Lung (tissue), 11 donors: ENCODE measurements at regions not wholly inside any gene's neighbourhood (a gene's known extent, or its start where the extent isn't known, plus 50 kb on each side); places are given as distances from the start of the nearest gene placed in this dataset.

Experiments used
- ATAC-seq: fragments of 200-7000 bp; cut with Tn5 transposase; one replicate; pipeline ENCODE4 v1.9.1; 2020; ENCODE audit warnings: moderate number of reproducible peaks; ENCODE audit not compliant: insufficient read depth, low FRiP score
- DNase-seq, 3 donors: peaks; one replicate each; pipeline ENCODE4 v3.0.0-alpha.2; 2013 to 2017
- H3K27ac ChIP-seq, 2 donors: one replicate each; pipeline ENCODE4 v1.5.1; 2013; ENCODE audit warnings: mild to moderate bottlenecking in 2 of 2, moderate library complexity in 2 of 2, control low read depth in 1 of 2, inconsistent platforms in 1 of 2, low read depth in 1 of 2, low read length in 1 of 2
- H3K27me3 ChIP-seq, 3 donors: one replicate each; pipeline ENCODE4 v1.5.1; 2013; ENCODE audit warnings: low read length in 2 of 3; ENCODE audit not compliant: control insufficient read depth in 3 of 3, insufficient read depth in 3 of 3
- H3K36me3 ChIP-seq, 4 donors: one replicate each; pipeline ENCODE4 v1.5.1; 2013; ENCODE audit warnings: low read length in 4 of 4, mild to moderate bottlenecking in 1 of 4, moderate library complexity in 1 of 4; ENCODE audit not compliant: control insufficient read depth in 4 of 4, insufficient read depth in 4 of 4
- H3K4me1 ChIP-seq, 5 donors: one replicate each; pipeline ENCODE4 v1.5.1; 2013; ENCODE audit warnings: low read length in 5 of 5, mild to moderate bottlenecking in 2 of 5, moderate library complexity in 1 of 5; ENCODE audit not compliant: control insufficient read depth in 5 of 5, insufficient read depth in 5 of 5
- H3K4me3 ChIP-seq: one replicate; pipeline ENCODE4 v1.5.1; 2013; ENCODE audit warnings: mild to moderate bottlenecking, control low read depth, moderate library complexity
- H3K9ac ChIP-seq, 2 donors: one replicate each; pipeline ENCODE4 v1.5.1; 2013; ENCODE audit warnings: low read length in 2 of 2, control low read depth in 1 of 2; ENCODE audit not compliant: insufficient read depth in 1 of 2
- H3K9me3 ChIP-seq, 4 donors: one replicate each; pipeline ENCODE4 v1.5.1; 2013; ENCODE audit warnings: low read length in 3 of 4, mild to moderate bottlenecking in 1 of 4, moderate library complexity in 1 of 4; ENCODE audit not compliant: control insufficient read depth in 4 of 4, insufficient read depth in 3 of 4
- WGBS, 2 donors: extraction: QIAGEN DNeasy Blood & Tissue Kit; methylation state at CpG; one replicate each; pipeline ENCODE4 v1.1.7; 2013; 5-methylcytosine and 5-hydroxymethylcytosine counted together
- TF ChIP-seq, protein P1 (sequence below): IDR thresholded peaks from 2 replicates; pipeline ENCODE4 v1.5.1; 2012; ENCODE audit warnings: mild to moderate bottlenecking; ENCODE audit errors: control extremely low read depth, extremely low read depth
- donor health status: control.
- donor health status: control.
- donor health status: Bipolar disorder and iron deficiency.
- donor health status: healthy.
- donor health status: DM: yes; HTN: yes; CAD: no.

DNA sequence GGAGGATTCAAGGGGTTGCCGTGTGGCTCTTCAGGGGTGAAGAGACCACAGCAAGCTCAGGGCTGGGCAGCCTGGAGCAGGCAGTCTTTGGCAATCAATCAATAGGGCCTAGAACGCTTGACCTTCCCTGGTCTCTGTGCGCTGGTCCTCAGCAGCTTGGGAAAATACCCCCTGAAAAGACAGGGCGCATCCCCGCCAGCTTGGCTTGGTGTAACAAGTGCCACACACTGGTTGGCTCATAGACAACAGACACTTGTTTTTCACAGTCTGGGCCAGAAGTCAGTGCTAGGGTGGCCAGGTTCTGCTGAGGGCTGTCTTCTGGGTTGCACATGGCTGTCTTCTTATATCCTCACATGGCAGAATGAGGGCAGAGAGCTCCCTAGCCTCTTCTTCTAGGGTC lies 141.1 kb downstream of the HSD17B3 start:
- 92 to 98% methylated on average over 5 of the region's 5 CpGs for WGBS, 2 donors
- H3K9me3 ChIP-seq: peaks cover 0 to 6% (median 0%) of the 10 kb centered on the region in 4 donors
- H3K27me3 ChIP-seq: no peaks in the 10 kb centered on the region

DNA sequence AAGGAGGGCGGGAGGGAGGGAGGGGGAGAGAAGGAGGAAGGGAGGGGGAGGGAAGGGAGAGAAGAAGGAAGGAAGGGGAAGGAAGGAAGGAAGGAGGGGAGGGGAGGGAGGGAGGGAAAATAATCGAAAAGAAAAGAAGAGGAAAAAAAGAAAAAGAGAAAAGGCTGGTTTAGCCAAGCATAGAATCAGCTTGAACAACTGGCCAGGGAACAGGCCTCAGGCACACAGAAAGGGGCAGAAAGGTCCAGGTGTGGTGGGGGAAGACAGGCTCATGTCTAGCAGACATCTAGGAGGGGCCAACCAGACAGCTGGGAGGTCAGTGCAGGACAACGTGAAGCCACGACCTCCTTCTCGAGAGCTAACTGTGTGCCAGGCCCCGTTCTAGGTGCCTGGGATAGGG lies 141.8 kb downstream of the HSD17B3 start:
- H3K9me3 ChIP-seq: peaks cover 0 to 6% (median 0%) of the 10 kb centered on the region in 4 donors
- no peaks in the 10 kb centered on the region for H3K36me3 ChIP-seq
- DNase-seq (no peak), ATAC-seq (no peak)
- H3K27ac ChIP-seq: no peak overlapping the region
- peaks cover 0 to 13% (median 7%) of the 10 kb centered on the region in 5 donors for H3K4me1 ChIP-seq
- 74 to 75% methylated on average over 6 of the region's 6 CpGs for WGBS, 2 donors
- no peak overlapping the region for H3K9ac ChIP-seq
- no peaks in the 10 kb centered on the region for H3K27me3 ChIP-seq
- H3K4me3 ChIP-seq: no peak overlapping the region
- TF ChIP-seq, protein P1, sequence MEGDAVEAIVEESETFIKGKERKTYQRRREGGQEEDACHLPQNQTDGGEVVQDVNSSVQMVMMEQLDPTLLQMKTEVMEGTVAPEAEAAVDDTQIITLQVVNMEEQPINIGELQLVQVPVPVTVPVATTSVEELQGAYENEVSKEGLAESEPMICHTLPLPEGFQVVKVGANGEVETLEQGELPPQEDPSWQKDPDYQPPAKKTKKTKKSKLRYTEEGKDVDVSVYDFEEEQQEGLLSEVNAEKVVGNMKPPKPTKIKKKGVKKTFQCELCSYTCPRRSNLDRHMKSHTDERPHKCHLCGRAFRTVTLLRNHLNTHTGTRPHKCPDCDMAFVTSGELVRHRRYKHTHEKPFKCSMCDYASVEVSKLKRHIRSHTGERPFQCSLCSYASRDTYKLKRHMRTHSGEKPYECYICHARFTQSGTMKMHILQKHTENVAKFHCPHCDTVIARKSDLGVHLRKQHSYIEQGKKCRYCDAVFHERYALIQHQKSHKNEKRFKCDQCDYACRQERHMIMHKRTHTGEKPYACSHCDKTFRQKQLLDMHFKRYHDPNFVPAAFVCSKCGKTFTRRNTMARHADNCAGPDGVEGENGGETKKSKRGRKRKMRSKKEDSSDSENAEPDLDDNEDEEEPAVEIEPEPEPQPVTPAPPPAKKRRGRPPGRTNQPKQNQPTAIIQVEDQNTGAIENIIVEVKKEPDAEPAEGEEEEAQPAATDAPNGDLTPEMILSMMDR: no peak

More for the DNA sequence above, 141.1 kb downstream of the HSD17B3 start:
- Histone ChIP-seq H3K9ac (no peak overlapping the region), H3K36me3 (no peaks in the 10 kb centered on the region), H3K4me1 (peaks cover 0 to 13% (median 7%) of the 10 kb centered on the region in 5 donors), H3K4me3 (no peak overlapping the region), H3K27ac (no peak overlapping the region)
- DNase-seq: no peak
- TF ChIP-seq, protein P1: no peak
- ATAC-seq: no peak

DNA sequence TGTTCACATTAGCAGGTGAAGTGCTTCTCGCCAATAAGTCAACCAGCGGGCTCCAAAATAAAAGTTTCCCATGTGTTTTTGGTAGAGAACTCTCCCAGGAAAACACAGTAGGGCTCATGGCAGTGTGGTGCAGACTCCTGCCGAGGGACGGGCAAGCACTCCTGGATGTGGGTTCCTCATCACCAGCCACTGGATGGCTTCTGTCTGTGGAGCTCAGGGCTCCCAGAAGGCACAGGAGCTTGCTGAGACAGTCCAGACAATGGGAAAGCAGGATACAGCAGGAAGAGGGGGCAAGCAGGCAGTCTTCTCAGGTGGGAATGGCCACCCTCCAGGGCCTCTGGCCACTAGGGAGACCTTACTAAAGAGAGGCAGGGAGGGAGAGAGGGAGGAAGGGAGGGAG lies 142.4 kb downstream of the HSD17B3 start:
- ATAC-seq (no peak), DNase-seq (no peak)
- Histone ChIP-seq H3K27me3 (no peaks in the 10 kb centered on the region), H3K4me3 (no peak overlapping the region), H3K9ac (no peak overlapping the region), H3K27ac (no peak overlapping the region), H3K4me1 (peaks cover 0 to 13% (median 7%) of the 10 kb centered on the region in 5 donors), H3K36me3 (no peaks in the 10 kb centered on the region), H3K9me3 (peaks cover 0 to 6% (median 0%) of the 10 kb centered on the region in 4 donors)
- 87 to 96% methylated on average over 4 of the region's 4 CpGs for WGBS, 2 donors
- TF ChIP-seq, protein P1: no peak

DNA sequence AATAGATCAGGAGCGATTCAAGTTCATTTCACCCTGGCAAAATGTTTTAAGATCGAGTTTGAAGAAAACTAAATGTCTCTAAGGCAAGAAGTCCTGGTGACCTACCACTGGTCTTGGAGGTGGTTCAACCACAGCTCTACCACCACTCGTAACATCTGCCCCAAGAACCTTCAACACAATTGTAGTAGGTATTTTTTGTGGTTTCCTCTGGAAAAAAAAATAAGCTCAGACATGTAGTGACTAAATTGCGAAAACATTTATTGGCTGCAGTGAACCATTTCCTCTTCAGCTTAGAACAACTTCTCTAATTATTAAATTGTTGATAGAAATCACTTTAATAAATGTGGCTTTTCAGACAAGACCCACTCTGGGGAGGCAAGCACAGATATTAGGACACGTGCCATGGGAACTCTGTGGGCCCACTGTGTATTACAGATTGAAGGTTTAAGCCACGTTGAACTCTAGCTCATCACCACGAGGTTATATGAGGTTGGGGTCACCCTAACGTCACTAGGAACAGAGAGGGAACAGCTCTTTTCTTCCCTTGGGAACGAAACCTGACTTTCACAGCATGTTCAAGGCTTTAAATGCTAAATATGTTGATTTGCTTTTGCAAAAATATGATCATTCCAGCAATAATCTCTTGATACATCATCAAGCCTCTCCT lies 142.9 kb downstream of the HSD17B3 start:
- no peaks in the 10 kb centered on the region for H3K27me3 ChIP-seq
- ATAC-seq: no peak
- peaks cover 0 to 13% (median 7%) of the 10 kb centered on the region in 5 donors for H3K4me1 ChIP-seq
- no peaks in the 10 kb centered on the region for H3K36me3 ChIP-seq
- H3K9me3 ChIP-seq: peaks cover 0 to 6% (median 0%) of the 10 kb centered on the region in 4 donors
- TF ChIP-seq, protein P1: no peak
- DNase-seq: no peak
- WGBS, 2 donors: 30 to 63% methylated on average over 9 of the region's 9 CpGs
- no peak overlapping the region for H3K4me3 ChIP-seq
- H3K27ac ChIP-seq: no peak overlapping the region
- no peak overlapping the region for H3K9ac ChIP-seq
